K562 (cell line): ENCODE measurements at regions not wholly inside any gene's neighbourhood (a gene's known extent, or its start where the extent isn't known, plus 50 kb on each side); places are given as distances from the start of the nearest gene placed in this dataset.

Experiments used
- ATAC-seq: fragments of 200-7000 bp; cut with Tn5 transposase; 3 replicates; pipeline ENCODE4 v1.9.1; 2020; ENCODE audit warnings: moderate library complexity
- BruUV-seq: library from RNA; stranded (reverse); fragments of 400-500 nt; replicated peaks from 2 replicates; lab custom pipeline; 2021; lab: Mats Ljungman, UMichigan
- CTCF ChIA-PET: fragments of 300-600 bp; formaldehyde crosslinking; extraction: SDS; loops from one replicate; lab custom pipeline; 2021; ENCODE audit warnings: low intra/inter-chr PET ratio; lab: Yijun Ruan, JAX
- POLR2A ChIA-PET: fragments of 300-600, 350-650 bp; sonication (Branson Sonifier 250); formaldehyde crosslinking; extraction: SDS; loops from one replicate; lab custom pipeline; 2021; ENCODE audit warnings: antibody characterized with exemption, inconsistent platforms; lab: Yijun Ruan, JAX
- DNase-seq, 4 experiments: peaks; one replicate each; pipeline versions ENCODE4 v3.0.0 to v3.0.0-alpha.2; 2011 to 2018; ENCODE audit warnings: low spot score in 3 of 4, mixed read lengths in 3 of 4; ENCODE audit errors: extremely low read depth in 1 of 4
- FAIRE-seq: peaks from 2 replicates; lab custom pipeline; 2011; peaks lifted over from hg19 to GRCh38; lab: Jason Lieb, UNC
- H2AFZ ChIP-seq: 2 replicates; pipeline ENCODE4 v1.6.0; 2011; ENCODE audit warnings: low read depth, low read length, control low read depth, inconsistent platforms
- H3K27ac ChIP-seq: fragments of 200-600 bp; 3 replicates; pipeline ENCODE4 v1.8.0; 2011; ENCODE audit warnings: low read depth, mild to moderate bottlenecking, control low read depth, inconsistent platforms, low read length, moderate library complexity, mixed read lengths; ENCODE audit errors: extremely low read depth
- H3K27me3 ChIP-seq, 2 experiments: fragments of 300-600 bp in 1 of 2; 2 replicates in 1 of 2; 3 replicates in 1 of 2; pipeline versions ENCODE4 v1.6.0 to v1.8.0; 2011; ENCODE audit warnings: inconsistent platforms in 2 of 2, low read length in 2 of 2, mild to moderate bottlenecking in 1 of 2, mixed read lengths in 1 of 2, moderate library complexity in 1 of 2; ENCODE audit not compliant: control insufficient read depth in 2 of 2, insufficient read depth in 2 of 2
- H3K36me3 ChIP-seq: fragments of 300-600 bp; 3 replicates; pipeline ENCODE4 v1.8.0; 2011; ENCODE audit warnings: mild to moderate bottlenecking, low read length, inconsistent platforms; ENCODE audit not compliant: control insufficient read depth, insufficient read depth
- H3K4me1 ChIP-seq, 2 experiments: fragments of 200-600 bp in 1 of 2; replicated peaks in 1 of 2; 2 replicates in 1 of 2; 3 replicates in 1 of 2; pipeline versions ENCODE4 v1.5.1 to v1.8.0; 2011; ENCODE audit warnings: inconsistent platforms in 2 of 2, low read length in 2 of 2, mild to moderate bottlenecking in 1 of 2, mixed read lengths in 1 of 2, moderate library complexity in 1 of 2; ENCODE audit not compliant: control insufficient read depth in 2 of 2, insufficient read depth in 2 of 2
- H3K4me2 ChIP-seq: 2 replicates; pipeline ENCODE4 v1.6.1; 2011; ENCODE audit warnings: low read length, control low read depth, inconsistent platforms, mixed read lengths; ENCODE audit not compliant: insufficient read depth
- H3K4me3 ChIP-seq: fragments of 200-600 bp; sonication (generic), shearing (Covaris generic); 2 replicates; pipeline ENCODE4 v1.5.1; 2016; ENCODE audit warnings: control low read depth, inconsistent platforms
- H3K79me2 ChIP-seq: fragments of 200-600 bp; 3 replicates; pipeline ENCODE4 v1.8.0; 2011; ENCODE audit warnings: low read length, inconsistent platforms; ENCODE audit not compliant: control insufficient read depth, insufficient read depth
- H3K9ac ChIP-seq, 2 experiments: 2 replicates each; pipeline versions ENCODE4 v1.6.0 to v1.6.1; 2011; ENCODE audit warnings: low read depth in 2 of 2, low read length in 2 of 2, control low read depth in 1 of 2, inconsistent platforms in 1 of 2, mild to moderate bottlenecking in 1 of 2, mixed read lengths in 1 of 2; ENCODE audit not compliant: insufficient read depth in 1 of 2
- H3K9me1 ChIP-seq: one replicate; pipeline ENCODE4 v1.6.0; 2011; ENCODE audit warnings: inconsistent platforms, mild to moderate bottlenecking, low read length, moderate library complexity; ENCODE audit not compliant: control insufficient read depth, insufficient read depth
- H3K9me3 ChIP-seq: replicated peaks from 2 replicates; pipeline ENCODE4 v1.5.1; 2011; ENCODE audit warnings: low read depth, low read length, inconsistent platforms; ENCODE audit not compliant: control insufficient read depth, insufficient read depth
- H4K20me1 ChIP-seq: replicated peaks from 2 replicates; pipeline ENCODE4 v1.6.1; 2011; ENCODE audit warnings: low read length, inconsistent platforms, mixed read lengths; ENCODE audit not compliant: control insufficient read depth, insufficient read depth
- CBX2 ChIP-seq: fragments of 200-600 bp; sonication (generic); IDR thresholded peaks from one replicate; pipeline ENCODE4 v1.6.1; 2012; ENCODE audit warnings: mild to moderate bottlenecking, low read length, inconsistent platforms; ENCODE audit not compliant: insufficient read depth, poor library complexity, severe bottlenecking
- NUFIP1 ChIP-seq: fragments of 450-650 bp; IDR thresholded peaks from 2 replicates; pipeline ENCODE4 v1.6.1; 2018; ENCODE audit not compliant: partially characterized antibody
- OTX1 ChIP-seq: fragments of 450-650 bp; formaldehyde crosslinking; IDR thresholded peaks from 2 replicates; pipeline ENCODE4 v1.4.0; 2022; ENCODE audit warnings: mild to moderate bottlenecking
- PHF20 ChIP-seq: fragments of 450-650 bp; IDR thresholded peaks from 2 replicates; pipeline ENCODE4 v1.6.1; 2018; ENCODE audit not compliant: partially characterized antibody
- RUNX1 ChIP-seq: sonication (generic); IDR thresholded peaks from 2 replicates; pipeline ENCODE4 v1.6.1; 2016; ENCODE audit warnings: antibody characterized with exemption, low read depth
- SAP30 ChIP-seq: fragments of 200-600 bp; sonication (generic); IDR thresholded peaks from 2 replicates; pipeline ENCODE4 v1.6.1; 2012; ENCODE audit warnings: borderline replicate concordance, low read depth, mild to moderate bottlenecking, moderate library complexity, low read length, control low read depth, inconsistent platforms; ENCODE audit not compliant: insufficient read depth, poor library complexity, severe bottlenecking
- TRIM28 ChIP-seq: fragments of 450-650 bp; IDR thresholded peaks from 2 replicates; pipeline ENCODE4 v1.6.1; 2017
- U2AF2 ChIP-seq: fragments of 200-400 bp; formaldehyde crosslinking; optimal IDR thresholded peaks from 2 replicates; pipeline ENCODE3; 2017; ENCODE audit warnings: low read depth, mild to moderate bottlenecking, low read length
- ZNF717 ChIP-seq: fragments of 250-450 bp; sonication (Bioruptor Pico); IDR thresholded peaks from 2 replicates; pipeline ENCODE4 v1.5.0; 2021
- ZZZ3 ChIP-seq: fragments of 450-650 bp; IDR thresholded peaks from 2 replicates; pipeline ENCODE4 v1.6.1; 2016; ENCODE audit warnings: antibody characterized with exemption, mild to moderate bottlenecking, moderate library complexity
- WGBS: fragments of 100-300 bp; shearing (Covaris generic); methylation state at CpG from one replicate; pipeline ENCODE4 v1.1.6; 2016; ENCODE audit warnings: low coverage, mixed read lengths; ENCODE audit not compliant: insufficient coverage; ENCODE audit errors: missing lambda C conversion rate; 5-methylcytosine and 5-hydroxymethylcytosine counted together
- in situ Hi-C: fragments of 300-500 bp; cut with MboI; formaldehyde crosslinking; loops from 4 replicates; pipeline ENCODE4 v1.15.0; 2018; ENCODE audit warnings: inconsistent platforms, mixed read lengths
- intact Hi-C: fragments of 100-400 bp; cut with micrococcal nuclease; formaldehyde crosslinking; loops from 2 replicates; pipeline ENCODE4 v1.14.2; 2022
- TF ChIP-seq, protein P1 (sequence below): IDR thresholded peaks from 2 replicates; pipeline ENCODE4 v1.6.1; 2014; ENCODE audit warnings: antibody characterized with exemption
- TF ChIP-seq, protein P2 (sequence below): fragments of 250-450 bp; sonication (Bioruptor Pico); IDR thresholded peaks from 2 replicates; pipeline ENCODE4 v1.5.0; 2021

DNA sequence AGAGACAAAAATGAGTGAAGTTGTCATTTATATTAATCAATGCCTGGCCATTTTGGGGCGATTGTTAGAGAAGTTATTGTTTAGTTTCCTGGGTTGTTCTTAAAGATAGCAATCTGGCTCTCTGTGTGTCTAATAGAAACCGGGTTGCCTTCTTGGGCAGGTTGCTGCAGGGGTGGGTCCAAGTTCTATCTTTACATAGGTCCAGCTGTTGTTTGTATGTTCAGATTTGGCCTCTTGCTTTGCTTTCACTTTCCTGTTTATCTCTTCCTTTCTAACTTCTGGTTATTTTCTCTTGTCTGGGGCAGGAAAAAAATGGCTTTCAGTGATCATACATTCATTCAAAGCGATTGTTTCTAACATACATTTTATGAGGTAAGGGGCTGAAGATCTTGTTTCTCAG, 128.4 kb upstream of the NOX3 start:
- H3K27ac ChIP-seq: no peak overlapping the region
- POLR2A ChIA-PET: no interaction called here
- H3K4me3 ChIP-seq: no peak overlapping the region
- H4K20me1 ChIP-seq: no peaks in the 10 kb centered on the region
- H3K27me3 ChIP-seq: no peaks in the 10 kb centered on the region
- no peak overlapping the region for H2AFZ ChIP-seq
- no TSS peak for BruUV-seq
- no peaks in the 10 kb centered on the region for H3K4me1 ChIP-seq
- WGBS: 9% methylated on average over 3 of the region's 3 CpGs
- no peaks in the 10 kb centered on the region for H3K36me3 ChIP-seq
- DNase-seq (no peak), FAIRE-seq (no peak), ATAC-seq (no peak)
- H3K9ac ChIP-seq: no peak overlapping the region
- H3K9me3 ChIP-seq: no peaks in the 10 kb centered on the region
- intact Hi-C loops (no loop called here), in situ Hi-C loops (no loop called here)
- H3K9me1 ChIP-seq: no peaks in the 10 kb centered on the region
- CTCF ChIA-PET: no interaction called here
- no peak overlapping the region for H3K4me2 ChIP-seq
- no peaks in the 10 kb centered on the region for H3K79me2 ChIP-seq
- TF ChIP-seq, protein P1, sequence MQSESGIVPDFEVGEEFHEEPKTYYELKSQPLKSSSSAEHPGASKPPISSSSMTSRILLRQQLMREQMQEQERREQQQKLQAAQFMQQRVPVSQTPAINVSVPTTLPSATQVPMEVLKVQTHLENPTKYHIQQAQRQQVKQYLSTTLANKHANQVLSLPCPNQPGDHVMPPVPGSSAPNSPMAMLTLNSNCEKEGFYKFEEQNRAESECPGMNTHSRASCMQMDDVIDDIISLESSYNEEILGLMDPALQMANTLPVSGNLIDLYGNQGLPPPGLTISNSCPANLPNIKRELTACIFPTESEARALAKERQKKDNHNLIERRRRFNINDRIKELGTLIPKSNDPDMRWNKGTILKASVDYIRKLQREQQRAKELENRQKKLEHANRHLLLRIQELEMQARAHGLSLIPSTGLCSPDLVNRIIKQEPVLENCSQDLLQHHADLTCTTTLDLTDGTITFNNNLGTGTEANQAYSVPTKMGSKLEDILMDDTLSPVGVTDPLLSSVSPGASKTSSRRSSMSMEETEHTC: no peak

DNA sequence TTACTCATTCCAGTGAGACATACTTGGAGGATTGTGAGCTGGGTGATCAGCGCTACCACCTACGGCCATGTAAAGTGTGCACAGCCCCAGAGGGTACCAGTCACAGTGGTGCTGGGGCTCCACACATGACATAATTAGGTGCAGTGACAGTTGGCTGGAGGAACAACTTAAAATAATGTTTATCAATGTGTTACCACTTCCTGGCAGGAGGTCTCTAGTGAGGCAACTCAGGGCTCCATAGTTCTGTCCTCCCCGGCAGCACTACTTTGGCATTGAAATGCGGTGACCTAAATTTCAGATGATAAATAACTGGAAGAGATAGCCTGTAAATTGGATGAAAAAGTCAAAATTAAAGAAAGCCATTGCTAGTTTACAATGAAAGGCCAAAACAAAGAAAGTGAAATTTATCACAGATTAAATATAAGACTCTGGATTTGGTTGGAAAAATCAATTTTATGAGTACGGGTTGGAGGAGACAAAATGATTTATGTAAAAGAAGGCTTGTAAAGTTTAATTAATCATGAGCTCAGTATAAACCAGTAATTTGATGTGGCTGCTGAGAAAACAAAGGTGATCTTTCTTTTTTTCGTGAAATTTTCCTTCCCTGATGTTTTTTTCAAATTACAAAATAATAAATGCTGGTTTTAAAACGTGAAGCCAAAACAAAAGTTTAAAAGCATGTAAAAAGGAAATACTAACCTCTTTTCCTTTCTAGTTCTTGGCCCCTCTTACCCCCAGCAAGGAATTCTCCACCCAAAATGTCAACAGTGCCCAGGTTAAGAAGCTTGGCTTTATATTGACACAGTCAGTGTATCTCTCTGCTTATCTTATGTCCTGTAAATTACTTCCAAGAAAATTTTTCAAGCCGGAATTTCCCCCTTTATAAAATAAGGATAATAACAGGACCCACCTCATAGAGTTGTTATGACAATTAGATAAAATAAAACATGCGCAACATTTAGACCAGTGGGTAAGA, 126.7 kb upstream of the NOX3 start:
- Histone ChIP-seq H3K79me2 (no peaks in the 10 kb centered on the region), H3K27me3 (no peaks in the 10 kb centered on the region), H3K4me3 (no peak overlapping the region), H3K9me3 (no peaks in the 10 kb centered on the region), H3K4me2 (no peak overlapping the region), H3K36me3 (no peaks in the 10 kb centered on the region), H3K27ac (no peak overlapping the region), H3K9me1 (no peaks in the 10 kb centered on the region), H3K4me1 (no peaks in the 10 kb centered on the region), H2AFZ (no peak overlapping the region; the same call in 1 of the 2 replicates), H4K20me1 (no peaks in the 10 kb centered on the region), H3K9ac (no peak overlapping the region)
- in situ Hi-C loops (no loop called here), intact Hi-C loops (no loop called here)
- no peak for ATAC-seq
- DNase-seq: no peak
- FAIRE-seq: no peak
- WGBS: 14% methylated on average over 9 of the region's 9 CpGs
- POLR2A ChIA-PET: no interaction called here
- no TSS peak for BruUV-seq
- CTCF ChIA-PET: no interaction called here
- TF ChIP-seq CBX2 (no peak), NUFIP1 (no peak), TRIM28 (no peak), RUNX1 (no peak), ZNF717 (CRISPR knock-in tag) (no peak), PHF20 (no peak), OTX1 (no peak), SAP30 (no peak), ZZZ3 (no peak), U2AF2 (no peak)
- TF ChIP-seq, protein P2, sequence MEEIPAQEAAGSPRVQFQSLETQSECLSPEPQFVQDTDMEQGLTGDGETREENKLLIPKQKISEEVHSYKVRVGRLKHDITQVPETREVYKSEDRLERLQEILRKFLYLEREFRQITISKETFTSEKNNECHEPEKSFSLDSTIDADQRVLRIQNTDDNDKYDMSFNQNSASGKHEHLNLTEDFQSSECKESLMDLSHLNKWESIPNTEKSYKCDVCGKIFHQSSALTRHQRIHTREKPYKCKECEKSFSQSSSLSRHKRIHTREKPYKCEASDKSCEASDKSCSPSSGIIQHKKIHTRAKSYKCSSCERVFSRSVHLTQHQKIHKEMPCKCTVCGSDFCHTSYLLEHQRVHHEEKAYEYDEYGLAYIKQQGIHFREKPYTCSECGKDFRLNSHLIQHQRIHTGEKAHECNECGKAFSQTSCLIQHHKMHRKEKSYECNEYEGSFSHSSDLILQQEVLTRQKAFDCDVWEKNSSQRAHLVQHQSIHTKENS: no peak
